DLD1 (cell line): ENCODE measurements at regions not wholly inside any gene's neighbourhood (a gene's known extent, or its start where the extent isn't known, plus 50 kb on each side); places are given as distances from the start of the nearest gene placed in this dataset.

Source experiments
- in situ Hi-C: cut with HindIII; loops from 2 replicates; pipeline ENCODE4 v1.10.0; 2017; ENCODE audit warnings: low sequenced_read_pairs

GRCh38 chr16:54687043-54687899, 243.4 kb upstream of the IRX5 start:
- in situ Hi-C loops, result no loop called here

- in situ Hi-C loops, result no loop called here
Observed at GRCh38 chr16:54685682-54686081, 245.0 kb upstream of the IRX5 start.

- in situ Hi-C loops, result no loop called here
Observed at GRCh38 chr16:54679531-54679930, 251.1 kb upstream of the IRX5 start.

GRCh38 chr16:54677308-54677950, 253.2 kb upstream of the IRX5 start:
- in situ Hi-C loops, result no loop called here

GRCh38 chr16:54673313-54673712, 257.4 kb upstream of the IRX5 start:
- in situ Hi-C loops, result no loop called here

- in situ Hi-C loops, result no loop called here
Observed at GRCh38 chr16:54672500-54672899, 258.2 kb upstream of the IRX5 start.

GRCh38 chr16:54657709-54658102, 273.0 kb upstream of the IRX5 start:
- in situ Hi-C loops, result no loop called here

- in situ Hi-C loops, result no loop called here
Observed at GRCh38 chr16:54657058-54657708, 273.5 kb upstream of the IRX5 start.

- in situ Hi-C loops, result no loop called here
Observed at GRCh38 chr16:54655121-54655590, 275.5 kb upstream of the IRX5 start.

- in situ Hi-C loops, result no loop called here
Observed at GRCh38 chr16:54654429-54654828, 276.2 kb upstream of the IRX5 start.

- in situ Hi-C loops, result no loop called here
Observed at GRCh38 chr16:54652201-54652770, 278.4 kb upstream of the IRX5 start.

- in situ Hi-C loops, result no loop called here
Observed at GRCh38 chr16:54651440-54652195, 279.0 kb upstream of the IRX5 start.

GRCh38 chr16:54649876-54650275, 280.8 kb upstream of the IRX5 start:
- in situ Hi-C loops, result no loop called here

GRCh38 chr16:54648575-54648974, 282.1 kb upstream of the IRX5 start:
- in situ Hi-C loops, result no loop called here

GRCh38 chr16:54647725-54648221, 282.9 kb upstream of the IRX5 start:
- in situ Hi-C loops, result no loop called here

- in situ Hi-C loops, result no loop called here
Observed at GRCh38 chr16:54647216-54647615, 283.4 kb upstream of the IRX5 start.

- in situ Hi-C loops, result no loop called here
Observed at GRCh38 chr16:54645345-54645744, 285.3 kb upstream of the IRX5 start.

GRCh38 chr16:54636221-54636793, 294.4 kb upstream of the IRX5 start:
- in situ Hi-C loops, result no loop called here

- in situ Hi-C loops, result no loop called here
Observed at GRCh38 chr16:54633943-54634362, 296.7 kb upstream of the IRX5 start.
